HEK293 (cell line): ENCODE measurements at regions not wholly inside any gene's neighbourhood (a gene's known extent, or its start where the extent isn't known, plus 50 kb on each side); places are given as distances from the start of the nearest gene placed in this dataset.

Experiments used
- CTCF ChIA-PET: fragments of 350-600 bp; formaldehyde crosslinking; extraction: SDS; loops from one replicate; lab custom pipeline; 2021; ENCODE audit warnings: antibody characterized with exemption; lab: Yijun Ruan, JAX
- POLR2A ChIA-PET: fragments of 300-600 bp; formaldehyde crosslinking; extraction: SDS; loops from one replicate; lab custom pipeline; 2020; ENCODE audit warnings: antibody characterized with exemption, inconsistent platforms; lab: Yijun Ruan, JAX
- H3K27ac ChIP-seq: fragments of 200-500 bp; sonication (Bioruptor generic); 2 replicates; pipeline ENCODE4 v1.5.1; 2014; ENCODE audit warnings: low read depth, low read length, control low read depth, inconsistent platforms; ENCODE audit errors: extremely low read depth
- H3K36me3 ChIP-seq, 2 experiments: fragments of 200-500 bp in 1 of 2; sonication (Bioruptor generic) in 1 of 2; 1 replicate in 1 of 2; 2 replicates in 1 of 2; pipeline ENCODE4 v1.5.1; 2014 to 2017; ENCODE audit warnings: inconsistent platforms in 2 of 2, low read length in 2 of 2; ENCODE audit not compliant: control insufficient read depth in 2 of 2, insufficient read depth in 1 of 2
- H3K4me1 ChIP-seq: fragments of 200-500 bp; sonication (Bioruptor generic); 2 replicates; pipeline ENCODE4 v1.5.1; 2014; ENCODE audit warnings: mild to moderate bottlenecking, low read length, inconsistent platforms; ENCODE audit not compliant: control insufficient read depth, insufficient read depth
- H3K4me3 ChIP-seq: 2 replicates; pipeline ENCODE4 v1.5.1; 2011; ENCODE audit warnings: low read depth, mild to moderate bottlenecking, control low read depth, low read length, moderate library complexity
- H3K9me3 ChIP-seq: fragments of 200-500 bp; sonication (Bioruptor generic); 2 replicates; pipeline ENCODE4 v1.5.1; 2014; ENCODE audit warnings: low read depth, low read length, inconsistent platforms; ENCODE audit not compliant: control insufficient read depth, insufficient read depth
- MYNN ChIP-seq: fragments of 450-650 bp; formaldehyde crosslinking; IDR thresholded peaks from 2 replicates; pipeline ENCODE4 v1.5.1; 2016; ENCODE audit warnings: missing biosample characterization, missing genetic modification characterization, borderline replicate concordance
- TCF7L2 ChIP-seq: IDR thresholded peaks from 2 replicates; pipeline ENCODE4 v1.6.1; 2011; ENCODE audit warnings: low read depth, mild to moderate bottlenecking, inconsistent platforms, low read length, moderate library complexity, borderline replicate concordance
- ZBTB7A ChIP-seq: fragments of 450-650 bp; formaldehyde crosslinking; IDR thresholded peaks from 2 replicates; pipeline ENCODE4 v1.5.1; 2016; ENCODE audit warnings: low read depth, missing biosample characterization, missing genetic modification characterization
- ZNF112 ChIP-seq: fragments of 450-650 bp; formaldehyde crosslinking; IDR thresholded peaks from 2 replicates; pipeline ENCODE4 v1.5.0; 2017; ENCODE audit warnings: missing biosample characterization, missing genetic modification characterization
- ZNF114 ChIP-seq: fragments of 450-650 bp; formaldehyde crosslinking; IDR thresholded peaks from 2 replicates; pipeline ENCODE4 v1.5.0; 2017; ENCODE audit warnings: missing biosample characterization, missing genetic modification characterization
- ZNF19 ChIP-seq: fragments of 450-650 bp; formaldehyde crosslinking; IDR thresholded peaks from 2 replicates; pipeline ENCODE4; 2016; ENCODE audit warnings: missing biosample characterization, missing genetic modification characterization, low read depth
- ZNF202 ChIP-seq: fragments of 450-650 bp; formaldehyde crosslinking; IDR thresholded peaks from 2 replicates; pipeline ENCODE4 v1.5.1; 2016; ENCODE audit warnings: missing biosample characterization, missing genetic modification characterization, borderline replicate concordance
- ZNF23 ChIP-seq: fragments of 450-650 bp; formaldehyde crosslinking; IDR thresholded peaks from 2 replicates; pipeline ENCODE4 v1.5.1; 2016; ENCODE audit warnings: missing biosample characterization, missing genetic modification characterization, borderline replicate concordance
- ZNF350 ChIP-seq: fragments of 450-650 bp; formaldehyde crosslinking; IDR thresholded peaks from 2 replicates; pipeline ENCODE4 v1.5.0; 2017; ENCODE audit warnings: missing biosample characterization, mild to moderate bottlenecking, missing genetic modification characterization
- ZNF394 ChIP-seq: fragments of 450-650 bp; formaldehyde crosslinking; IDR thresholded peaks from 2 replicates; pipeline ENCODE4 v1.5.1; 2016; ENCODE audit warnings: missing biosample characterization, missing genetic modification characterization, mild to moderate bottlenecking, moderate library complexity, borderline replicate concordance
- ZNF426 ChIP-seq: fragments of 450-650 bp; formaldehyde crosslinking; IDR thresholded peaks from 2 replicates; pipeline ENCODE4 v1.5.1; 2017; ENCODE audit warnings: missing biosample characterization, missing genetic modification characterization, mild to moderate bottlenecking, inconsistent platforms, moderate library complexity
- ZNF548 ChIP-seq: fragments of 450-650 bp; formaldehyde crosslinking; IDR thresholded peaks from 2 replicates; pipeline ENCODE4 v1.5.1; 2016; ENCODE audit warnings: missing biosample characterization, missing genetic modification characterization
- ZNF560 ChIP-seq: fragments of 450-650 bp; formaldehyde crosslinking; IDR thresholded peaks from 2 replicates; pipeline ENCODE4 v1.5.1; 2017; ENCODE audit warnings: missing biosample characterization, missing genetic modification characterization, borderline replicate concordance
- ZNF596 ChIP-seq: fragments of 450-650 bp; IDR thresholded peaks from 2 replicates; pipeline ENCODE4 v1.5.0; 2018; ENCODE audit warnings: missing biosample characterization, mild to moderate bottlenecking, missing genetic modification characterization, moderate library complexity
- ZNF654 ChIP-seq: fragments of 450-650 bp; formaldehyde crosslinking; IDR thresholded peaks from 2 replicates; pipeline ENCODE4 v1.5.1; 2016; ENCODE audit warnings: low read depth, missing biosample characterization, missing genetic modification characterization
- ZNF670 ChIP-seq: fragments of 450-650 bp; formaldehyde crosslinking; IDR thresholded peaks from 2 replicates; pipeline ENCODE4 v1.5.1; 2016; ENCODE audit warnings: missing biosample characterization, missing genetic modification characterization, low read depth
- ZNF701 ChIP-seq: fragments of 450-650 bp; formaldehyde crosslinking; IDR thresholded peaks from 2 replicates; pipeline ENCODE4 v1.5.1; 2016; ENCODE audit warnings: missing biosample characterization, missing genetic modification characterization
- ZNF76 ChIP-seq: fragments of 450-650 bp; formaldehyde crosslinking; IDR thresholded peaks from 2 replicates; pipeline ENCODE4; 2016; ENCODE audit warnings: low read depth, missing biosample characterization, missing genetic modification characterization, borderline replicate concordance
- TF ChIP-seq, protein P1 (sequence below): fragments of 450-650 bp; formaldehyde crosslinking; IDR thresholded peaks from 2 replicates; pipeline ENCODE4 v1.5.1; 2016; ENCODE audit warnings: missing biosample characterization, missing genetic modification characterization
- TF ChIP-seq, protein P2 (sequence below): fragments of 450-650 bp; formaldehyde crosslinking; IDR thresholded peaks from 2 replicates; pipeline ENCODE4 v1.5.1; 2016; ENCODE audit warnings: missing biosample characterization, missing genetic modification characterization
- TF ChIP-seq, protein P3 (sequence below): fragments of 450-650 bp; formaldehyde crosslinking; IDR thresholded peaks from 2 replicates; pipeline ENCODE4 v1.5.1; 2017; ENCODE audit warnings: missing biosample characterization, missing genetic modification characterization
- TF ChIP-seq, protein P4 (sequence below): fragments of 450-650 bp; formaldehyde crosslinking; IDR thresholded peaks from 2 replicates; pipeline ENCODE4 v1.5.1; 2017; ENCODE audit warnings: missing biosample characterization, mild to moderate bottlenecking, missing genetic modification characterization, moderate library complexity

DNA sequence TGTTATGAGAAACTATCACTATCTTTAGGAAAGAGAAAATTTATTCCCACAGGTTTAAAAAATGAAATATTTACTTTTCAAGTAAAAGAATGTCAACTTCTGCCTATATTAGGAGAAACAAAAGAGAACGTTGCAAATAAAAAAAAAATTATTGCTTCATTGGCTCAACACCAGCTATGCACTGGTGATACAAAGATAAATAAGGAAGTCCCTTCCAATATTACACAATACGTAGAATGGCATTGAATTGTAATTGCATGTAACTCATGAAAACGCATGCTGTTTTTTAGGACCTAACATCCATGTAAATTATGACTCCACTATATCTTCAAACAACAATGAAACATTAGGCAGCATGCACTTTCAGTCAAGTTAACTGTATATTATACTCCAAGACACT is 56.4 kb upstream of the RERGL start:
- Histone ChIP-seq H3K27ac (no peak overlapping the region), H3K9me3 (no peaks in the 10 kb centered on the region), H3K4me1 (peaks cover 4% of the 10 kb centered on the region; the same call in 1 of the 2 replicates), H3K36me3 (no peaks in the 10 kb centered on the region), H3K4me3 (no peak overlapping the region)
- ChIA-PET CTCF (interaction anchor here (1.0 kb wide), 1 partner anchor 1497 kb away, joined by 4 read pairs; no protein-coding TSS in a partner anchor), POLR2A (no interaction called here)
- TF ChIP-seq MYNN (tag by site-specific recombination) (no peak), ZNF23 (no peak), ZNF701 (no peak), ZNF202 (tag by site-specific recombination) (no peak), ZNF670 (tag by site-specific recombination) (no peak), ZNF560 (no peak), ZNF76 (tag by site-specific recombination) (no peak)
- TF ChIP-seq, protein P1, sequence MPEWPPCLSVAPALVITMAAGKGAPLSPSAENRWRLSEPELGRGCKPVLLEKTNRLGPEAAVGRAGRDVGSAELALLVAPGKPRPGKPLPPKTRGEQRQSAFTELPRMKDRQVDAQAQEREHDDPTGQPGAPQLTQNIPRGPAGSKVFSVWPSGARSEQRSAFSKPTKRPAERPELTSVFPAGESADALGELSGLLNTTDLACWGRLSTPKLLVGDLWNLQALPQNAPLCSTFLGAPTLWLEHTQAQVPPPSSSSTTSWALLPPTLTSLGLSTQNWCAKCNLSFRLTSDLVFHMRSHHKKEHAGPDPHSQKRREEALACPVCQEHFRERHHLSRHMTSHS (tag by site-specific recombination), result no peak
- TF ChIP-seq, protein P2, sequence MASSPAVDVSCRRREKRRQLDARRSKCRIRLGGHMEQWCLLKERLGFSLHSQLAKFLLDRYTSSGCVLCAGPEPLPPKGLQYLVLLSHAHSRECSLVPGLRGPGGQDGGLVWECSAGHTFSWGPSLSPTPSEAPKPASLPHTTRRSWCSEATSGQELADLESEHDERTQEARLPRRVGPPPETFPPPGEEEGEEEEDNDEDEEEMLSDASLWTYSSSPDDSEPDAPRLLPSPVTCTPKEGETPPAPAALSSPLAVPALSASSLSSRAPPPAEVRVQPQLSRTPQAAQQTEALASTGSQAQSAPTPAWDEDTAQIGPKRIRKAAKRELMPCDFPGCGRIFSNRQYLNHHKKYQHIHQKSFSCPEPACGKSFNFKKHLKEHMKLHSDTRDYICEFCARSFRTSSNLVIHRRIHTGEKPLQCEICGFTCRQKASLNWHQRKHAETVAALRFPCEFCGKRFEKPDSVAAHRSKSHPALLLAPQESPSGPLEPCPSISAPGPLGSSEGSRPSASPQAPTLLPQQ (tag by site-specific recombination), result no peak
- TF ChIP-seq, protein P3, sequence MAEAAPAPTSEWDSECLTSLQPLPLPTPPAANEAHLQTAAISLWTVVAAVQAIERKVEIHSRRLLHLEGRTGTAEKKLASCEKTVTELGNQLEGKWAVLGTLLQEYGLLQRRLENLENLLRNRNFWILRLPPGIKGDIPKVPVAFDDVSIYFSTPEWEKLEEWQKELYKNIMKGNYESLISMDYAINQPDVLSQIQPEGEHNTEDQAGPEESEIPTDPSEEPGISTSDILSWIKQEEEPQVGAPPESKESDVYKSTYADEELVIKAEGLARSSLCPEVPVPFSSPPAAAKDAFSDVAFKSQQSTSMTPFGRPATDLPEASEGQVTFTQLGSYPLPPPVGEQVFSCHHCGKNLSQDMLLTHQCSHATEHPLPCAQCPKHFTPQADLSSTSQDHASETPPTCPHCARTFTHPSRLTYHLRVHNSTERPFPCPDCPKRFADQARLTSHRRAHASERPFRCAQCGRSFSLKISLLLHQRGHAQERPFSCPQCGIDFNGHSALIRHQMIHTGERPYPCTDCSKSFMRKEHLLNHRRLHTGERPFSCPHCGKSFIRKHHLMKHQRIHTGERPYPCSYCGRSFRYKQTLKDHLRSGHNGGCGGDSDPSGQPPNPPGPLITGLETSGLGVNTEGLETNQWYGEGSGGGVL (tag by site-specific recombination), result no peak

DNA sequence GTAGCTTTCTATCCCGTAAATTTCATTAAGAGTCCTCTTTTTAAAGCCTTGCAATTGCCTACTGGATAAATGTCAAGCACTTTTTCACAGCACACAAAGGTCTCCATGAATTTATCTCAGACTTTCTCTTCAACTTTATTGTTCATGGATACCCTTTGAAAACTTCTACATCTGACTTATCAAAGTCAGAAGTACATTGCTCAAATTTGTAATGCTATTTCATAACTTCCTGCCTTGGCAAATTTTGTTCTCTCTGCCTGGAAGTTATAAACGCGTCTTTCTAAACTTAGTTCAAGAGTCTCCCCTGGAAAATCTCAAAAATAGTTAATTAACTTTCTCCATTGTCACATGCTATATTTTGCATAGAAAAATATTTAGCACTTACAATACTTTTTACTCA is 55.9 kb upstream of the RERGL start:
- no peak for TF ChIP-seq ZNF19 (tag by site-specific recombination)
- TF ChIP-seq ZNF548 (tag by site-specific recombination), result no peak
- TF ChIP-seq ZNF654 (tag by site-specific recombination), result no peak
- no peak for TF ChIP-seq ZNF596 (tag by site-specific recombination)
- TF ChIP-seq ZNF350 (tag by site-specific recombination), result no peak
- TF ChIP-seq ZNF426, result no peak
- no peak for TF ChIP-seq ZNF114 (tag by site-specific recombination)
- no peak for TF ChIP-seq ZNF112 (tag by site-specific recombination)
- no peak for TF ChIP-seq TCF7L2
- TF ChIP-seq ZNF394 (tag by site-specific recombination), result no peak
- TF ChIP-seq, protein P4, sequence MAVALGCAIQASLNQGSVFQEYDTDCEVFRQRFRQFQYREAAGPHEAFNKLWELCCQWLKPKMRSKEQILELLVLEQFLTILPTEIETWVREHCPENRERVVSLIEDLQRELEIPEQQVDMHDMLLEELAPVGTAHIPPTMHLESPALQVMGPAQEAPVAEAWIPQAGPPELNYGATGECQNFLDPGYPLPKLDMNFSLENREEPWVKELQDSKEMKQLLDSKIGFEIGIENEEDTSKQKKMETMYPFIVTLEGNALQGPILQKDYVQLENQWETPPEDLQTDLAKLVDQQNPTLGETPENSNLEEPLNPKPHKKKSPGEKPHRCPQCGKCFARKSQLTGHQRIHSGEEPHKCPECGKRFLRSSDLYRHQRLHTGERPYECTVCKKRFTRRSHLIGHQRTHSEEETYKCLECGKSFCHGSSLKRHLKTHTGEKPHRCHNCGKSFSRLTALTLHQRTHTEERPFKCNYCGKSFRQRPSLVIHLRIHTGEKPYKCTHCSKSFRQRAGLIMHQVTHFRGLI (tag by site-specific recombination), result no peak
- TF ChIP-seq ZBTB7A, result no peak
- H3K27ac ChIP-seq, result no peak overlapping the region
- H3K4me3 ChIP-seq, result no peak overlapping the region
- H3K36me3 ChIP-seq, result no peaks in the 10 kb centered on the region
- ChIA-PET CTCF (interaction anchor here (0.8 to 1.2 kb wide), 2 partner anchors 13 to 14 kb away, joined by 3 read pairs; no protein-coding TSS in a partner anchor), POLR2A (no interaction called here)
- H3K4me1 ChIP-seq, result peaks cover 9% of the 10 kb centered on the region; the same call in 1 of the 2 replicates
- H3K9me3 ChIP-seq, result no peaks in the 10 kb centered on the region
